HG03342 (cell line): ENCODE measurements at regions not wholly inside any gene's neighbourhood (a gene's known extent, or its start where the extent isn't known, plus 50 kb on each side); places are given as distances from the start of the nearest gene placed in this dataset.
A peak's percentile ranks its signal among the peaks of the same experiment; 100 is the strongest.
"Not testable (repeated sequence)": the region's sequence is repeated elsewhere in the genome, so short reads cannot be mapped to it uniquely, and the experiment has no call there.

ENCODE experiments used
- ATAC-seq: cut with Tn5 transposase; IDR thresholded peaks from one replicate; pipeline ENCODE4 v1.9.1; 2021; ENCODE audit warnings: mild to moderate bottlenecking, moderate library complexity; ENCODE audit not compliant: unreplicated experiment

DNA sequence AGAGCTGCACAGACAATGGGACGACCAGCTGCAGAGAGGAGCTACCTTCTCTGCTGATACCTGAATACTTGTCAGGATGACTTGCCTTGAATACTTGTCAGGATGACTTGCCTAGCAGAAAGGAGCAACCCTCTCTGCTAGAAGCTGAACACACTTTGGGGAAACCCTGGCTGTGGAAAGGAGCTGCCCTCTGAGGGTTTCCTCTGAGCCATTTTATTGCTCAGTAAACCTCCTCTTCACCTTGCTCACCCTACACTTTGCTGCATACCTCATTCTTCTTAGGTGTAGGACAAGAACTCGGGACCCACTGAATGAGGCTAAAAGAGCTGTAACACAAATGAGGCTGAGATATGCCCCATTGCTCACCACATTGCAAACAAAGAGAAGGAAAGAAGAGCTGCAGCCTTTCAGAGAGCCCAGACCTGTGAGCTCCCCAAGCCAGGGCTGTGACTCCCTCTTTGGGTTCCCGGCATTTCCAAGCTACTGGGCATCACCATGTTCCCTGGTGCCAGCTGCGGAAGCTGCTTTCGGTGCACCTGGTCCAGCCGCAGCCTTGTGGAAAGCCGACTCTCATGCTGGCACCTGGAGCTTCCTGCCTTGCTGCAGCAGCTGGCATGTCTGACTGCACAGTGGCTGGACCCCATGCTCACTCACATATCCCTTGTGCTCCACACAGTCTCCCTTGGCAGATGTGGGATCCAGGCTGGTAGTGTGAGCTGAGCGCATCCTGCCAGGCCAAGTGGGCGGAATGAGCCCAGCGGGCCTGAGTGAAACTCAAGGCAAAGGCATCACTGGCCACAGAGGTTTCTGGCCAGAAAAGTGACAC, 106.7 kb upstream of the AHI1 start:
- no peak for ATAC-seq

- no peak for ATAC-seq
Observed at GRCh38 chr6:135605278-135605790, 107.8 kb upstream of the AHI1 start.

GRCh38 chr6:135606392-135606791, 108.9 kb upstream of the AHI1 start:
- ATAC-seq, result no peak

GRCh38 chr6:135608031-135608430, 110.5 kb upstream of the AHI1 start:
- ATAC-seq, result no peak

- ATAC-seq, result not testable (repeated sequence)
Observed at GRCh38 chr6:135610192-135610591, 112.7 kb upstream of the AHI1 start.

- no peak for ATAC-seq
Observed at GRCh38 chr6:135616655-135617054, 119.1 kb upstream of the AHI1 start.

DNA sequence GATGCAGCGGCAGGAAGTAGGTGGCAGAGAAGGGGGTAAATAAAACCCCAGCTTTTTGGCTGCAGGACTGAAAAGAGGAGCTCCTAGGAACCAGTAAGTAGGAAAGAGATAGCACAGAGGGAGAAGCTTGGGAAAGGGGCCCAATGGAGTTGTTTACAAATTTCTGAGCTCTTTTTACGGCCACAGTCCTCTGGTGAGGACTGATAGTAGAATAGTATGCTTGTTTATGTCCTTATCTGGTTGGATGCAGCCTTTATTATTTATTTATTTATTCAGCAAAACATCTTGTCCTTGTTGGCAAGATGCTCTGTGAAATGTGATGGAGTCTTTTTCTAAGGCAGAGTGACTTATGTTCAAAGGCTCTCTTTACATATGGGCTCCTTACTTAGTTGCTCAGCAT, 119.7 kb upstream of the AHI1 start:
- ATAC-seq, result no peak

GRCh38 chr6:135622081-135622480, 124.5 kb upstream of the AHI1 start:
- no peak for ATAC-seq

- ATAC-seq, result no peak
Observed at GRCh38 chr6:135623979-135624378, 126.4 kb upstream of the AHI1 start.

DNA sequence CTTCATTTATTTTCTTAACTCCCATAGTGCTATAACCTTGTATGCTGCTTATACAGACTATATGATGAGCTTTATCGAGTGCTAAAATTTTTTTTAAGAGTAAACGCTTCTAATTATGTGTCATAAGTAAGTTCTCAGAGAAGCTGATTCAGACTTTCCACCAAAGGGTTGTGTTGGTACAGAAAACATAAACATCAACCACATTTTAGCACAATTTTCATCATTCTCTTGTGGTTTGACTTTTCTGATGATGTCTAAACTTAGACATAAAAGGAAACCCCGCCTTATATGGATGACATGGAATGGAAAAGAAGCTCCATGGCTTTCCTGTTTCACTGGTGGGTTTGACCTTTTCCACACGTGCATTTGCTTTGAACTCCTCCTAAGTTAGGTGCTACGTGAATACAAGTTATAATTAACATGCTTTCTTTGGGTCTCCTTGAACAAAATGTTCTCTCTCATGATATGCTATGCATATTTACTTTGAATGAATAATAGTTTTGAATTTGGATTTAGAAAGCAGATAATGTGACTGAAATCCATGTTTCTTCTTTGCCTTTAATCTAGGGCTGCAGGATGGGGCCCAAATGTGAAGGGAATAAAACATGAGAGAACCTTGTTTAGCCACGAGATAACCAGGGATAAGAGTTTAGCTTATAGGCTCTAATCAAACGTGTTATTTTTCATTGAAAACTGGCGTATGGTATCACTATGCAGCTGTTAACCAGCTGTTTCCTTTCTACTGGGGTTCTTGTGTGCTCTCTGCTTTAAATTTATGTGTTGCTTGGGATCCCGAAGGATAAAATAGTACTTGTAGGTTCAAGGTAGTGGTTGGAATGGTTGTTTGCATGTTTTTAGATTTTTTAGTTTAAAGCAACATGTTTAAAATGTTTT, 127.1 kb upstream of the AHI1 start:
- no peak for ATAC-seq

GRCh38 chr6:135626001-135626400, 128.5 kb upstream of the AHI1 start:
- not testable (repeated sequence) for ATAC-seq

DNA sequence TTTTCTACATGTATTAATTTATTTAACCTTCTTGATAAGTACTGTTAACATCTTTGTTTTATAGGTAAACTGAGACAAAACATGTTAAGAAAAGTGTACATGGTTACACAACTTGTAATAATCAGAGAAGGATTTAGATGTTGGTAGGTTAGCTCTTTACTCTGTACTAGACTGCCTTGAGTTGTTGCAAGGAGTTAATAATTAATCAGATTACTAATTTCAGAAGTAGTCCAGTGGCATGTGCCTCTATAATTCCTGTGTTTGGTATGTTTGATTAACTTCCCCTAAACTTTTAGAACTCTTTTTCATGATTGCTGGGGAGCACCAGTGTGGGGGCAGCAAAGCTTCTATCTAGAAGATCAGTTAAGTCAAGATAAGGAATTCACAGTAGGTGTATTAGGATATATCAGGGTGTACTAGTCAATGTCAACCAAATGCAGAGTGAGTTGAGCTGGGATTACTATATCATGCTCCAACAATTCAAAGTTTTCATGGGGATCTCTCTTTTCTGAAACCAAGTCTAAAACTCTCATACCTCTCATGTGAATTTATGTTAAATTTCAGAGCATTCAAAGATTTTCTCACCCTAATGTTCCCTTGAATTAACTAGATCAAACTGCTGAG, 129.7 kb upstream of the AHI1 start:
- peak; percentile 90 for ATAC-seq

GRCh38 chr6:135630789-135631376, 133.3 kb upstream of the AHI1 start:
- ATAC-seq, result no peak

DNA sequence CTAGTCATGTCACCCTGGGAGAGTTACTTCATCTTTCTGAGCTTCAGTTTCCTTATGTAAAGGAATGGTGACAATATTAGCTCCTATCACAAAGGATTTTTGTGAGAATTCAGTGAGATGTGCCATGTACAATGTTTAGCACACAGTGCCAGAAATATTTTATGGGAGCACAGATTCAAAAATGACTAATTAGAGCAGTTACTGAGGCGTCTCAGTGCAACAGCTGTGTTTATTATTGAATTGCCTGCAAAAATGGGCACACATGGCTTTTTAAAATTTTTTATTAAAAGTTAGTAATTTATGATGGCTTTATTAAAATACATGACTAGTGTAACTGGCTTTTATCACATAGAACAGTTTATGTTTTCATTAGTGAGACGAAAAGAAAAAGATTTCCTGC, 134.3 kb upstream of the AHI1 start:
- no peak for ATAC-seq

DNA sequence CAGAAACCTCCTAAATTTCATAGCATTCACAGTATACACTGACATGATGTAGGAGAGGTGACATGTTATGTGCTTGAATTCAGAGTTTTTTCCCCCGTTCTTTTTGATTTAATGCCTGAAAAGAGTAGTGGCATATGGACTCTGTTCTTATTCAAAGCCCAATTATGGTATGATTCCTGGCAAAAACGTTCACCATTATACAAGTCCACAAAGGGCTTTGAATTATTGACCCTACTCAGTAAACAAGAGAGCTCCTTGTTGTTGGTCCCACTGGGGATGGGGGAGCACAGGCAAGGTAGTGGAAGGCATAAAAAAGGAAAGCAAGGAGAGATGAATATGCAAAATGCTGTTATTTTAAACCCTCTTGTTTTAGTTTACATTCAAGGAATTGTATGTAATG, 136.0 kb upstream of the AHI1 start:
- ATAC-seq, result no peak

- ATAC-seq, result no peak
Observed at GRCh38 chr6:135637701-135638100, 140.2 kb upstream of the AHI1 start.

- ATAC-seq, result no peak
Observed at GRCh38 chr6:135638108-135638507, 140.6 kb upstream of the AHI1 start.

- no peak for ATAC-seq
Observed at GRCh38 chr6:135640048-135640447, 142.5 kb upstream of the AHI1 start.

GRCh38 chr6:135640449-135641111, 143.0 kb upstream of the AHI1 start:
- ATAC-seq, result no peak

- ATAC-seq, result no peak
Observed at GRCh38 chr6:135642912-135643311, 145.4 kb upstream of the AHI1 start.
